Lung (tissue), 11 donors: ENCODE measurements at regions not wholly inside any gene's neighbourhood (a gene's known extent, or its start where the extent isn't known, plus 50 kb on each side); places are given as distances from the start of the nearest gene placed in this dataset.

ENCODE experiments used
- ATAC-seq: fragments of 200-7000 bp; cut with Tn5 transposase; one replicate; pipeline ENCODE4 v1.9.1; 2020; ENCODE audit warnings: moderate number of reproducible peaks; ENCODE audit not compliant: insufficient read depth, low FRiP score
- DNase-seq, 3 donors: peaks; one replicate each; pipeline ENCODE4 v3.0.0-alpha.2; 2013 to 2017
- H3K27ac ChIP-seq, 2 donors: one replicate each; pipeline ENCODE4 v1.5.1; 2013; ENCODE audit warnings: mild to moderate bottlenecking in 2 of 2, moderate library complexity in 2 of 2, control low read depth in 1 of 2, inconsistent platforms in 1 of 2, low read depth in 1 of 2, low read length in 1 of 2
- H3K27me3 ChIP-seq, 3 donors: one replicate each; pipeline ENCODE4 v1.5.1; 2013; ENCODE audit warnings: low read length in 2 of 3; ENCODE audit not compliant: control insufficient read depth in 3 of 3, insufficient read depth in 3 of 3
- H3K36me3 ChIP-seq, 4 donors: one replicate each; pipeline ENCODE4 v1.5.1; 2013; ENCODE audit warnings: low read length in 4 of 4, mild to moderate bottlenecking in 1 of 4, moderate library complexity in 1 of 4; ENCODE audit not compliant: control insufficient read depth in 4 of 4, insufficient read depth in 4 of 4
- H3K4me1 ChIP-seq, 5 donors: one replicate each; pipeline ENCODE4 v1.5.1; 2013; ENCODE audit warnings: low read length in 5 of 5, mild to moderate bottlenecking in 2 of 5, moderate library complexity in 1 of 5; ENCODE audit not compliant: control insufficient read depth in 5 of 5, insufficient read depth in 5 of 5
- H3K4me3 ChIP-seq: one replicate; pipeline ENCODE4 v1.5.1; 2013; ENCODE audit warnings: mild to moderate bottlenecking, control low read depth, moderate library complexity
- H3K9ac ChIP-seq, 2 donors: one replicate each; pipeline ENCODE4 v1.5.1; 2013; ENCODE audit warnings: low read length in 2 of 2, control low read depth in 1 of 2; ENCODE audit not compliant: insufficient read depth in 1 of 2
- H3K9me3 ChIP-seq, 4 donors: one replicate each; pipeline ENCODE4 v1.5.1; 2013; ENCODE audit warnings: low read length in 3 of 4, mild to moderate bottlenecking in 1 of 4, moderate library complexity in 1 of 4; ENCODE audit not compliant: control insufficient read depth in 4 of 4, insufficient read depth in 3 of 4
- CTCF ChIP-seq: IDR thresholded peaks from 2 replicates; pipeline ENCODE4 v1.5.1; 2012; ENCODE audit warnings: mild to moderate bottlenecking; ENCODE audit errors: control extremely low read depth, extremely low read depth
- WGBS, 2 donors: extraction: QIAGEN DNeasy Blood & Tissue Kit; methylation state at CpG; one replicate each; pipeline ENCODE4 v1.1.7; 2013; 5-methylcytosine and 5-hydroxymethylcytosine counted together
- donor health status: control.
- donor health status: control.
- donor health status: Bipolar disorder and iron deficiency.
- donor health status: healthy.
- donor health status: DM: yes; HTN: yes; CAD: no.

DNA sequence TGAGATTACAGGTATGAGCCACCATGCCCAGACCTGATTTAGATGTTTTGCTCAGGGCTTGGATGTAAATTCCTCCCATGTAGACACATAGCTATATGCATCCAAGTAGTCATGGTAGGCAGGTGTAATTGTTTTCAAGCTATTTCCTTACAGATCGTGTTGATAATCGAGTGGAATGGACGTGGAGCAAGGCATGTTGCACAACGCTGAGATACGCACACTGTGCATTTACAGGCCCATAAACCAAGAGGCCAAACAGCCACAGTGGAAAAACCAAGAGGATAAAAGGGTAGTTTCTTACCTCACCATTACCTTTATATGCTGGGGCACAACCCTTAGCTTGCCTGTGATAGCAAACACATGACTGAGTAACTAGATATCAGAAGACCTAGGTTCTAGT, 51.0 kb upstream of the ADGRF1 start:
- Histone ChIP-seq H3K27me3 (no peaks in the 10 kb centered on the region), H3K36me3 (no peaks in the 10 kb centered on the region), H3K27ac (no peak overlapping the region), H3K4me3 (no peak overlapping the region), H3K4me1 (peaks cover 0 to 13% (median 6%) of the 10 kb centered on the region in 5 donors), H3K9ac (no peak overlapping the region), H3K9me3 (no peaks in the 10 kb centered on the region)
- WGBS, 2 donors, result 88 to 94% methylated on average over 5 of the region's 5 CpGs
- ATAC-seq (no peak), DNase-seq (no peak)
- TF ChIP-seq CTCF, result no peak

GRCh38 chr6:47091886-47092668, 49.9 kb upstream of the ADGRF1 start:
- H3K27ac ChIP-seq, result no peak overlapping the region
- TF ChIP-seq CTCF, result no peak
- peaks cover 0 to 10% (median 6%) of the 10 kb centered on the region in 5 donors for H3K4me1 ChIP-seq
- ATAC-seq (no peak), DNase-seq (peak in 1 of 3 donors; percentile 56)
- no peaks in the 10 kb centered on the region for H3K36me3 ChIP-seq
- 78 to 90% methylated on average over 4 of the region's 4 CpGs for WGBS, 2 donors
- H3K27me3 ChIP-seq, result no peaks in the 10 kb centered on the region
- no peaks in the 10 kb centered on the region for H3K9me3 ChIP-seq
- no peak overlapping the region for H3K4me3 ChIP-seq
- no peak overlapping the region for H3K9ac ChIP-seq
